NCI-H748 treated with DMSO at 0.1 percent for 48 hours (cell line): ENCODE measurements at regions not wholly inside any gene's neighbourhood (a gene's known extent, or its start where the extent isn't known, plus 50 kb on each side); places are given as distances from the start of the nearest gene placed in this dataset.

Experiments
- DNase-seq: peaks from one replicate; lab custom pipeline; 2025; lab: John Stamatoyannopoulos, UW

DNA sequence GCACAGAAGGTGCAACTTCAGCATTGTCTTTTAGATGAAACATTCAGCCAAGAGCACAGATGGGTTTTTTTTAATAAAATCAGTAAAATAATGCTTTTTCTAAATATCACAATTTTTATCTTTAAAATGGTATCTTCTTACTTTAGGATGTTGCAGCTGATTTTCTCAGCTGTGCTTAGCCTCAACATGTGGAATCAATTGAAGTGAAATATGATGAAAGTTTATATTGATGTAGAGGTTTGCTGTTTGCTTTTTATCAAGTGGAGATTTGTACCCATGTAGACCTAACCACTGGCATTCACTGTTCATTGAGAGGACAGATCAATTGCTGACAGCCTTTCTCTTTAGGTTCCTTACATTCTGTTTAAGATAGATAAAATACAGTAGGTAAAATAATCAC, 107.8 kb downstream of the CYB561 start:
- no peak for DNase-seq

GRCh38 chr17:63341276-63341675, 104.8 kb downstream of the CYB561 start:
- no peak for DNase-seq

- DNase-seq = no peak
These were observed 101.7 kb downstream of the CYB561 start for GRCh38 chr17:63344383-63344782.

DNA sequence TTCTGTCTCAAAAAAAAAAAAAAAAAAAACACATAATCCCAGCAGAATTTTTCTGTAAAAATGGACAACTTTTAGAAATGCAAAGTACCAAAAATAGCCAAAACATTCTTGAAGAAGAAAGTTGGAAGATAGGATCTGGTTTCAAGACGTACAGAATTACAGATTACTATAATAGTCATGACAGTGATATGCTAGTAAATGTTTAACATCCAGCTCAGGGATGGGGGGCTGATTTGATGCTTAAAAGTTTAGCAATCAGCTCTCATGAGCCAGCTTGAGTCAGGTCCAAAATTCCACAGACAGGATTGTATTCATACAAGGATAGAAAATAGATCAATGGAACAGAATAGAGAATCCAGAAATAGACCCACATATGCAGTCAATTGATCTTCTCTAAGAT, 100.5 kb downstream of the CYB561 start:
- no peak for DNase-seq

DNA sequence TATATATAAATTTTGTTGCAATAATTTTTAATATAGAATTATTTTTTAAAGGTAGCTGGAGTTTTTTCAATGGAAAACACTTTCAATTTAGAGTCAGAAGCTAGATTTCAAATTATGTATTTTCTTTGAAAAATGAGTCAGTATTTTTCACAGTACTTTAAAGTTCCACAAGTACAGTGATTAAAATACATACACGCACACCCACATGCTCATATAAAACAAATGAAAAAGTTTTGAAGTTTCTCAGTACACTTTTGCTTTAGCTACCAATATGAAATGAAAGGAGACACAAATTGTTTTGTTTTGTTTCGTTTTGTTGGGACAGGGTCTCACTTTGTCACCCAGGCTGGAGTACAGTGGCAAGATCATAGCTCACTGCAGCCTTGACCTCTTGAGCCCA, 98.6 kb downstream of the CYB561 start:
- DNase-seq = no peak

DNA sequence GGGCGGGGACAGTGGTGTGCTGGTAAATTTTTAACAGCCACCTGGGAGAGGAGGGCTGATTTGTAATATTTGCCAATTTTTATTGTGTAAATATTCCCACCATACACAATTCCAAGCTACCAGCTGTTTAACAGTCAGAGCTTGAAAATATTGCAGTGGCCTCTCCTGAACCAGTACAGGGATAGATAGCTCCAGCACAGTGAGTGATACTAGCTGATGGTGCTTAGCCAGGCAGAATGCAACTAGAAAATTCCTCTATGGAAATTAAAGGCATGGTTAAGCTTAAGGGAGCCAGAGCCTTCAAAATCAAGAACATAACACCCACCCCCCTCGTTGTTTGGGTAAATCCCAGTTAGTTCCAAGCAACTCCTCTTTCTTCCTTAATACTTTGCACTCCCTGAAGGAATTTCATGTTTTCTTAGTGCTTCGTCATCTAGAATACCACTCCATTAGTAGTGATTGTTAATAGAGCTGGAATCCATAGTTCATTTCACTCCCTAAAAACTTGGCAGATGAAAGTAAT, 96.6 kb downstream of the CYB561 start:
- no peak for DNase-seq

DNA sequence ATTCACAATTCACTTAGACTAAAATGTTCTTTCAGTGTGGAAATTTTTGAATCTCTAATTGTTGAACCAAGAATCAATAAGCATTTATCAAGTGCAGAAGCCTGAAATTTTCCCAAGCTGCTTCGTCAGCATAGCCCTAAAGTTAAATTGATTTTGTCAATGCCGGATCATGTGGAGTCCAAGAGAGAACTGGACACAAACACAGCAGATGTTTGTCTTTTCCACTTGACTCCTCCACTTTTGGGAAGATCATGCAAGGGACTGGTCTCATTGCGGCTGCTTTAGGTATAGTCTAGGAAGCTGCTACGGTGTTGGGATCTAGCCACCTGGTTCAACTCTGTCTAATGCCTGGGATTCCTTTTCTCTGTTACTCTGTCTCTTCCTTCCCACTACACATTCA, 95.7 kb downstream of the CYB561 start:
- no peak for DNase-seq

DNA sequence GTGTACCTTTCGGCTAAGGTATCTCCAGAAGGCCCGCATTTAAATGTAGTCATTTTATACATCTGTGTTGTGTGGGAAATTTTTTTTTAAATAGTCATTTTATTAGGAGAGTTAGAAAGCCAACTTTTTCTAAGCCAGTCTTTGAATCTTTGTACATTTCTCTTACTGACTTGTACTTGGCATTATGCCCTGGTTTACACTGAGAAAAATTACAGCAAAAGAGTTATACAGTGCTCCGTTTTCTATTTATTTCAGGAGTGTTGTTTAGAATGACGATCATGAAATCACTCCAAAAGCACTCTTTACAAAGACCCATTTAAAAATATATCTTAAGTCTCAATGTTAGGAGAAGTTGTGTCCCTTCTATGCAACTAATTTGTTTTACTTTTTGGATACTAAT, 91.8 kb downstream of the CYB561 start:
- DNase-seq = no peak

GRCh38 chr17:63356337-63356757, 89.8 kb downstream of the CYB561 start:
- DNase-seq = no peak

- no peak for DNase-seq
These were observed 87.8 kb downstream of the CYB561 start for GRCh38 chr17:63358111-63358839.

DNA sequence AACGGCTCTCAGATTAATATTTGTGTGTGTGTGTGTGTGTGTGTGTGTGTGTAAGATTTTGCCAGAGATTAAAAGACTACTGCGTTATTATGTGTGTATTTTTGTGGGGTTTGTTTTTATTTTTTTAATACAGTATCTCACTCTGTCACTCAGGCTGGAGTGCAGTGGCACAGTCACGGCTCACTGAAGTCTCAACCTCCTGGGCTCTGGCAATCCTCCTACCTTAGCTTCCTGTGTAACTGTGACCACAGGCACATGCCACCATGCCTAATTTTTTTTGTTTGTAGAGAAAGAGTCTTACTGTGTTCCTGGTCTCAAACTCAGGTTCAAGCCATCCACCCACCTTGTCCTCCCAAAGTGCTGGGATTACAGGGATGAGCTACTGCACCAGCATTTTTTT, 87.2 kb downstream of the CYB561 start:
- no peak for DNase-seq

DNA sequence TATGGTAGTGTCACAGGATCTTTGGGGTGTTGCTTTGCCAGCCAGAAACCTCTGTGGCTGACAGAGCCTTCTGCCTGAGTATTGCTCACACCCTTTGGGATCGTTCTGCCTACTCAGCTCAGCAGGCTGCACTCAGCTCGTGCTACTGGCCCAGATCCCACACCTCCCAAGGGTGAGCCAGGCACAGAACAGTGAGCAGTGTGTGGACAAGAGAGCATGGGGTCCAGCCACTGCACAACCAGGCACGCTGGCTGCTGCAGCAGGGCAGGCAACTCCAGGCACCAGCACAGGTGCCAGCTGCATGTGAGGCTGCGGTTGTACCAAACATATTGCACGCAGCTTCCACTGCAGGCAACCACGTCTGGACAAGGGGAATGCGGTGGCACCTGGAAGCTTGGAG, 84.9 kb downstream of the CYB561 start:
- DNase-seq = no peak

DNA sequence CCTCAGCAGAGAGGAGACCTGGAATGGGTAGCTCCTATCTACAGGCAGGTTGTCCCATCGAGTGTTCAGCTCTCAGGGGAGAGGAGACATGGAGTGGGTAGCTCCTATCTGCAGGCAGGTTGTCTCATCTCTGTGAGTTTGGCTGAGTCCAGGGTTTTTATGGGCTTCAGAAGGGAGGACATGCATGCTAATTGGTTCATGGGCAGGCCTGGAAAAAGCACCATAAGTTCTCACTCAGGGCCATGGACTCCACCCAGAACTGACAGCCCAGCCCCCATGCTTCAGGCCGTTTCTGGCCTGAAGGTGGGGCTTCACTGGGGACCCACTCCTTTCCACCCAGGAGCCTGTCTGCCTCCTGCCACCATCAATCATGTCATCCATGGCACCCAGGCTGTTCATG, 84.0 kb downstream of the CYB561 start:
- no peak for DNase-seq

DNA sequence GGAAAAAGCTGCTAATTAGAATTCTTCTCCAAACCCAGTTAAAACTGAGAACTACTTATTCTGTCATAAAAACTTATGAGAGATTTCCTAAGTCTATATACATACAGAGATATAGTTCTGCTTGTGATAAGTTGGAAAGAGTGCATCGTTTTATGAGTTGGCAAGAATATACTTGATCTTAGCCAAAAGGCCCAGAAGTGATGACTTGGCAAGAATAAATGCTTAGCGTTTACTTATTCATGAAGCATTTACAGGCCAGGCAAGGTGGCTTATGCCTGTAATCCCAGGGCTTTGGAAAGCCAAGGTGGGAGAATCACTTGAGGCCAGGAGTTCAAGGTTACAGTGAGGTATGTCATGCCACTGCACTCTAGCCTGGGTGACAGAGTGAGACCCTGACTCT, 81.7 kb downstream of the CYB561 start:
- DNase-seq = no peak

GRCh38 chr17:63364944-63365343, 81.2 kb downstream of the CYB561 start:
- no peak for DNase-seq

GRCh38 chr17:63365366-63366240, 80.5 kb downstream of the CYB561 start:
- DNase-seq = no peak

DNA sequence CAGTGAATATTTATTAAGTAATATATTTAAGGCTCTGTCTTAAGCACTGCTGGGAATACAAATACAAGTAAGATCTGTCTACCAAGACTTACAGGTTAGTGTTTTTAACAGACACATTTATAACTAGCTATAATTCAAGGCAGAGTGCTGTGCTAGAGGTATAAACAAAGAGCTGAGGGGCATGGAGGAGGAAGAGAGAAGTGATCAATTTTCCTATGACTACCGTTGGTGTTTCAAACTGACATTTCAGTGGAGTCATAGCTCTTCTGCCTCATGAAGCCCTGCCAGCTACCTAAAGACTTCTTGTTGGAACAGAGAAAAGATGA, 79.9 kb downstream of the CYB561 start:
- no peak for DNase-seq

DNA sequence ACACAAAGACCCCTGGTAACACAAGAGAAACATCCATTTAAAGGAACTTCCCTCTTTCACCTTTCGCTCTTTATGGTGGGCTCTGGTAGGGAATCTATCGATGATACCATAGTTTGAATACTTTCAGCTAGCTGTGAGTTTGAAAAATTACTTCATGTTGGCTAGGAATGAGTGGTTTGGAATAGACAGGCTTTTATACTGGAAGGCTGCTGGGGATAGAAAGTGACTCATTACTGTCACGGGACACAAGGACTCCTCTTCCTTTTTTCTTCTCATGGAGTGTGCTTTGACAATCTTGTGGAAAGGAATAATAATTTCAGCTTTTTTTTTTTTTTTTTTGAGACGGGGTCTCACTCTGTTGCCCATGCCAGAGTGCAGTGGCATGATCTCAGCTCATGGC, 76.9 kb downstream of the CYB561 start:
- DNase-seq = no peak

DNA sequence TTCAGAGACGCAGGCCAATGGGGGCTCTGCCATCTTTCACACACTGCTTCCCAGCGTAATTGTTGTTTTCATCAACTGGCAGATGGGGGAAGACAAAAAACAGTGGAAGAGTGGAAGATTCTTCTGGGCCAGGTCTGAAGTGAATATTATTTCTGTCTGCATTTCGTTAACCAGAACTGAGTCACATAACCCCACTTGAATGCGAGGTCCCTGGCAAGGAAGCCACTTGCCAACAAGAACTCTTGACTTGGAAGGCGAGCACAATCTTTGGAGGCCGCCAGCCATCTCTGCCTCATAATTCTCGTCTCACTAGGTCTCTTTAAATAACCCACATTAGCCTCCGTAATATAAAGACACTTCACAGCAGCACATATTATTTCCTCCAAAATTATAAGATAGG, 75.4 kb downstream of the CYB561 start:
- DNase-seq = no peak

DNA sequence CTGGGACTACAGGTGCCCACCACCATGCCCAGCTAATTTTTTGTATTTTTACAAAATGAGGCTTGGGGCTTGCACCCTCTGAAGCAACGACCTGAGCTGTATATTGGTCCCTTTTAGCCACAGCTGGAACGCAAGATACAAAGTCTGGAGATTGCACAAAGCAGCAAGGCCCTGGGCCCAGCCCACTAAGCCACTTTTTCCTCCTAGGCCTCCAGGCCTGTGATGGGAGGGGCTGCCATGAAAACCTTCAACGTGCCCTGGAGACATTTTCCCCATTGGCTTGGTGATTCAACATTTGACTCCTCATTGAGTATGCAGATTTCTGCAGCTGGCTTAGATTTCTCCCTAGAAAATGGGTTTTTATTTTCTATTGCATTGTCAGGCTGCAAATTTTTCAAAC, 69.2 kb downstream of the CYB561 start:
- no peak for DNase-seq

GRCh38 chr17:63378411-63379375, 67.4 kb downstream of the CYB561 start:
- DNase-seq = no peak

DNA sequence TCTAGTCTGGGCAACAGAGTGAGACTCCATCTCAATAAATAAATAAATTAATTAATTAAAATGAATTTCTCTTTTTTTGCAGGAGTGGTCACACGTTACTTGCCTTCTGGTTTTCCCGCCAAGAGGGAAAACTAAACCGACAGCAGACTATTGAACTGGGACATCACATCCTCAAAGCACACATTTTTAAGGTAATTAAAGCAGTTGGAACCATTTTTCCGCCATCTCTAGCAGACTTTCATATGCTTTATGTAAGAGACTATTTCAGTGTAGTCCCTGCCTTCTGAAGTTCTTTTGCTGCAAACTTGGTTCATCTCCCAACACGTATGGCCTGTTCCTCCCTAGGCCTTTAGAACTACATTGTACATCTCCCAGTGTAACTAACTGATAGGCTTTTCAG, 66.5 kb downstream of the CYB561 start:
- DNase-seq = no peak
